ENCODE measurements at regions not wholly inside any gene's neighbourhood (a gene's known extent, or its start where the extent isn't known, plus 50 kb on each side); places are given as distances from the start of the nearest gene placed in this dataset.
A peak's percentile ranks its signal among the peaks of the same experiment; 100 is the strongest.
"Not testable (repeated sequence)": the region's sequence is repeated elsewhere in the genome, so short reads cannot be mapped to it uniquely, and the experiment has no call there.

DNA sequence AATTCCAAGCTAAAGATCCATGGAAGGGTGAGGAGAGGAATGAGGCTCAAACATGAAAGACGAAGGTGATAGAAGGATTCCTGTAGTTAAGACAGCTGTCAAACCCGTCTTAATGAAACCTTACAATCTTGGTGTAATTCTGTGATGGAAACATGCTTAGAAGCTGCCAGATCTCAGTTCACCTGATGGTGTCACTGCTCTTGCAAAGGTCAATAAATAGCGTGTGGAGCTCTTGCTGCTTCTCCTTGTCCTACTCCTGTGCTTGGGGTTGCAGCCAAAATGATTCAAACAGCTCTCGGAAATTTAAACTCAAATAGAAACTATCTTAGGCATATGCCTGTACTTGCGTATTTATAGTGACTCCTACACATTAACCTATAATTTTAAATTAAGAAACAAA lies 1705.0 kb downstream of the OLFM4 start:
- Mint-ChIP-seq H3K4me3 (ENCODE audit: unreplicated experiment) (no peak overlapping the region), H3K27ac (ENCODE audit: low read depth, unreplicated experiment) (no peak overlapping the region), H3K27me3 (ENCODE audit: insufficient read depth, unreplicated experiment) (no peaks in the 10 kb centered on the region), H3K4me1 (ENCODE audit: insufficient read depth, unreplicated experiment) (peaks cover 6% of the 10 kb centered on the region), H3K9me3 (ENCODE audit: unreplicated experiment) (peaks cover 13% of the 10 kb centered on the region), H3K36me3 (ENCODE audit: insufficient read depth, unreplicated experiment) (no peaks in the 10 kb centered on the region)
- intact Hi-C loops (cut with micrococcal nuclease) = loop anchor here (5.0 kb wide), 1 partner anchor 514 kb away; no protein-coding TSS in a partner anchor
- DNase-seq (ENCODE audit: unreplicated experiment) = peak; percentile 13
- TF ChIP-seq, protein P1, sequence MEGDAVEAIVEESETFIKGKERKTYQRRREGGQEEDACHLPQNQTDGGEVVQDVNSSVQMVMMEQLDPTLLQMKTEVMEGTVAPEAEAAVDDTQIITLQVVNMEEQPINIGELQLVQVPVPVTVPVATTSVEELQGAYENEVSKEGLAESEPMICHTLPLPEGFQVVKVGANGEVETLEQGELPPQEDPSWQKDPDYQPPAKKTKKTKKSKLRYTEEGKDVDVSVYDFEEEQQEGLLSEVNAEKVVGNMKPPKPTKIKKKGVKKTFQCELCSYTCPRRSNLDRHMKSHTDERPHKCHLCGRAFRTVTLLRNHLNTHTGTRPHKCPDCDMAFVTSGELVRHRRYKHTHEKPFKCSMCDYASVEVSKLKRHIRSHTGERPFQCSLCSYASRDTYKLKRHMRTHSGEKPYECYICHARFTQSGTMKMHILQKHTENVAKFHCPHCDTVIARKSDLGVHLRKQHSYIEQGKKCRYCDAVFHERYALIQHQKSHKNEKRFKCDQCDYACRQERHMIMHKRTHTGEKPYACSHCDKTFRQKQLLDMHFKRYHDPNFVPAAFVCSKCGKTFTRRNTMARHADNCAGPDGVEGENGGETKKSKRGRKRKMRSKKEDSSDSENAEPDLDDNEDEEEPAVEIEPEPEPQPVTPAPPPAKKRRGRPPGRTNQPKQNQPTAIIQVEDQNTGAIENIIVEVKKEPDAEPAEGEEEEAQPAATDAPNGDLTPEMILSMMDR (IDR thresholded peaks at IDR 0.05; ENCODE audit: unreplicated experiment) = peak; percentile 6
- CTCF ChIA-PET = interaction anchor here (0.5 to 1.7 kb wide), 23 partner anchors 11 to 951 kb away, joined by 3 to 11 read pairs (median 4); no protein-coding TSS in a partner anchor
- POLR2A ChIA-PET = interaction anchor here (0.9 kb wide), 1 partner anchor 711 kb away, joined by 3 read pairs; no protein-coding TSS in a partner anchor
- no TSS peak for BruUV-seq (replicated peaks)

DNA sequence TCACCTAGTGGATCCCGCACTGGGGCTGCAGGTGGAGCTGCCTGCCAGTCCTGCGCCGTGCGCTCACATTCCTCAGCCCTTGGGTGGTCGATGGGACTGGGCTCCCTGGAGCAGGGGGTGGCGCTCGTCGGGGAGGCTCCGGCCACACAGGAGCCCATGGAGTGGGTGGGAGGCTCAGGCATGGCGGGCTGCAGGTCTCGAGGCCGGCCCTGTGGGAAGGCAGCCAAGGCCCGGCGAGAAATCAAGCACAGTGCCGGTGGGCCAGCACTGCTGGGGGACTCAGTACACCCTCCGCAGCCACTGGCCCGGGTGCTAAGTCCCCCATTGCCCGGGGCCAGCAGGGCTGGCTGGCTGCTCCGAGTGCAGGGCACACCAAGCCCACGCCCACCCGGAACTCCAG lies 1708.6 kb downstream of the OLFM4 start:
- H3K4me1 Mint-ChIP-seq (ENCODE audit: insufficient read depth, unreplicated experiment); BruUV-seq (replicated peaks); H3K36me3 Mint-ChIP-seq (ENCODE audit: insufficient read depth, unreplicated experiment); H3K4me3 Mint-ChIP-seq (ENCODE audit: unreplicated experiment); H3K27me3 Mint-ChIP-seq (ENCODE audit: insufficient read depth, unreplicated experiment); H3K27ac Mint-ChIP-seq (ENCODE audit: low read depth, unreplicated experiment); DNase-seq (ENCODE audit: unreplicated experiment); intact Hi-C loops (cut with micrococcal nuclease); H3K9me3 Mint-ChIP-seq (ENCODE audit: unreplicated experiment); POLR2A ChIA-PET: not testable (repeated sequence)
- CTCF ChIA-PET = interaction anchor here (0.7 kb wide), 1 partner anchor 1852 kb away, joined by 3 read pairs; no protein-coding TSS in a partner anchor

DNA sequence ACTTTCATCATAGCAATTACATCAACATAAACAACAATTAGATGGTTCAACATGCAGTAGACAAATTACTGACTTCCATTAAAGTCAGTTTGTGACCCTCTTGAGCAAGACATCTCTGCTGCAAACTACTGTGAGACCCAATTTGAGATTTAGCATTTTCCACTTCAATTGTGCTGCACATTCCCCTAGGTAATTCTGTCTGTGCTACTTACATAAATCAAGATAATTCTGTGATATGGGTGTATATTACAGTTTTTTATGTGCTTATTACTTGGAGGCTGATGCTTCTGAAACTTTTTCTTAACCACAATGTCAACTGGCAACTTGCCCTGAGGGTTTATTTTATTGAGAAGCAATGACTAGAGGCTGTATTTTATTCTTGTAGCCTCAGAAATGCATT lies 1714.4 kb downstream of the OLFM4 start:
- no peak overlapping the region for H3K4me3 Mint-ChIP-seq (ENCODE audit: unreplicated experiment)
- BruUV-seq (replicated peaks) = no TSS peak
- no peaks in the 10 kb centered on the region for H3K4me1 Mint-ChIP-seq (ENCODE audit: insufficient read depth, unreplicated experiment)
- no peaks in the 10 kb centered on the region for H3K9me3 Mint-ChIP-seq (ENCODE audit: unreplicated experiment)
- no peak for DNase-seq (ENCODE audit: unreplicated experiment)
- POLR2A ChIA-PET = no interaction called here
- no peaks in the 10 kb centered on the region for H3K36me3 Mint-ChIP-seq (ENCODE audit: insufficient read depth, unreplicated experiment)
- TF ChIP-seq, protein P1 (IDR thresholded peaks at IDR 0.05; ENCODE audit: unreplicated experiment) = no peak
- no peak overlapping the region for H3K27ac Mint-ChIP-seq (ENCODE audit: low read depth, unreplicated experiment)
- H3K27me3 Mint-ChIP-seq (ENCODE audit: insufficient read depth, unreplicated experiment) = no peaks in the 10 kb centered on the region
- CTCF ChIA-PET = no interaction called here
- intact Hi-C loops (cut with micrococcal nuclease) = no loop called here

GRCh38 chr13:54744747-54745146 lies 1716.1 kb downstream of the OLFM4 start:
- DNase-seq (ENCODE audit: unreplicated experiment) = no peak
- H3K27ac Mint-ChIP-seq (ENCODE audit: low read depth, unreplicated experiment) = no peak overlapping the region
- H3K36me3 Mint-ChIP-seq (ENCODE audit: insufficient read depth, unreplicated experiment) = no peaks in the 10 kb centered on the region
- ChIA-PET CTCF (interaction anchor here (0.6 kb wide), 1 partner anchor 1181 kb away, joined by 3 read pairs; no protein-coding TSS in a partner anchor), POLR2A (interaction anchor here (0.6 kb wide), 1 partner anchor 774 kb away, joined by 3 read pairs; no protein-coding TSS in a partner anchor)
- H3K9me3 Mint-ChIP-seq (ENCODE audit: unreplicated experiment) = no peaks in the 10 kb centered on the region
- no peak overlapping the region for H3K4me3 Mint-ChIP-seq (ENCODE audit: unreplicated experiment)
- intact Hi-C loops (cut with micrococcal nuclease) = no loop called here
- no TSS peak for BruUV-seq (replicated peaks)
- no peaks in the 10 kb centered on the region for H3K27me3 Mint-ChIP-seq (ENCODE audit: insufficient read depth, unreplicated experiment)
- no peaks in the 10 kb centered on the region for H3K4me1 Mint-ChIP-seq (ENCODE audit: insufficient read depth, unreplicated experiment)
- TF ChIP-seq, protein P1 (IDR thresholded peaks at IDR 0.05; ENCODE audit: unreplicated experiment) = no peak

DNA sequence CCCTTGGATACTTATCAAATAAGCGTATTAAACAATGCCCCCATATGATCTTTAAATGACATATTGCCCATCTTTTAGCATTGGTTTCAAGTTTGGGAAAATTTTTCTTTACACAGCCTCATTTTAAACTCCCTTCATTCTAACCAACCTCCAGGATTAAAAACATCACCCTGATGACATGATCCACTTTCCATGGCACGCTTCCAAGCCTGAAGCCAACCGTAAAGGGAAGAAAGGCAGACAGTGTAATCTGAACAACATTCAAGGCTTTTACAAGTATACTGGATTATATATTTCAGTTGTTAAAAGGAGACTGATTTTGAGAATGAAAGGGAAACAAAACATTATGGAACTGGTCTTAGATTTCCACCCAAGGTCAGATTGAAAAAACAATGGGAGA lies 1721.9 kb downstream of the OLFM4 start:
- Mint-ChIP-seq H3K36me3 (ENCODE audit: insufficient read depth, unreplicated experiment) (no peaks in the 10 kb centered on the region), H3K4me1 (ENCODE audit: insufficient read depth, unreplicated experiment) (no peaks in the 10 kb centered on the region), H3K27ac (ENCODE audit: low read depth, unreplicated experiment) (no peak overlapping the region), H3K9me3 (ENCODE audit: unreplicated experiment) (no peaks in the 10 kb centered on the region), H3K4me3 (ENCODE audit: unreplicated experiment) (no peak overlapping the region), H3K27me3 (ENCODE audit: insufficient read depth, unreplicated experiment) (no peaks in the 10 kb centered on the region)
- no peak for DNase-seq (ENCODE audit: unreplicated experiment)
- intact Hi-C loops (cut with micrococcal nuclease) = no loop called here
- ChIA-PET CTCF (no interaction called here), POLR2A (no interaction called here)
- no TSS peak for BruUV-seq (replicated peaks)
- TF ChIP-seq, protein P1 (IDR thresholded peaks at IDR 0.05; ENCODE audit: unreplicated experiment) = no peak

Measured in MCF 10A (cell line).